Mesenchymal stem cell (in vitro differentiated cells and primary cell): ENCODE measurements at regions not wholly inside any gene's neighbourhood (a gene's known extent, or its start where the extent isn't known, plus 50 kb on each side); places are given as distances from the start of the nearest gene placed in this dataset.

Experiments
- DNase-seq: peaks from one replicate; pipeline ENCODE4 v3.0.0-alpha.2; 2013
- H2AFZ ChIP-seq: one replicate; pipeline ENCODE4 v1.6.1; 2013; ENCODE audit warnings: low read depth, mild to moderate bottlenecking, control low read depth, inconsistent platforms, low read length, moderate library complexity
- H2AK5ac ChIP-seq: 2 replicates; pipeline ENCODE4 v1.6.1; 2013; ENCODE audit warnings: low read length, moderate library complexity, mild to moderate bottlenecking, inconsistent platforms; ENCODE audit not compliant: severe bottlenecking
- H2BK120ac ChIP-seq: one replicate; pipeline ENCODE4 v1.6.1; 2013; ENCODE audit warnings: low read depth, mild to moderate bottlenecking, inconsistent platforms, low read length, moderate library complexity
- H2BK12ac ChIP-seq, 2 experiments: one replicate each; pipeline ENCODE4 v1.6.1; 2013; ENCODE audit warnings: inconsistent platforms in 2 of 2, low read length in 2 of 2, mild to moderate bottlenecking in 2 of 2, moderate library complexity in 2 of 2, control low read depth in 1 of 2
- H2BK15ac ChIP-seq: one replicate; pipeline ENCODE4 v1.6.1; 2013; ENCODE audit warnings: mild to moderate bottlenecking, low read depth, inconsistent platforms; ENCODE audit not compliant: poor library complexity, severe bottlenecking
- H2BK5ac ChIP-seq: 2 replicates; pipeline ENCODE4 v1.6.1; 2013; ENCODE audit warnings: low read depth, mild to moderate bottlenecking, low read length, control low read depth, inconsistent platforms; ENCODE audit not compliant: poor library complexity, severe bottlenecking
- H3K14ac ChIP-seq, 2 experiments: one replicate each; pipeline ENCODE4 v1.6.1; 2013; ENCODE audit warnings: inconsistent platforms in 2 of 2, low read length in 2 of 2, control low read depth in 1 of 2, mild to moderate bottlenecking in 1 of 2, moderate library complexity in 1 of 2
- H3K18ac ChIP-seq, 2 experiments: one replicate each; pipeline ENCODE4 v1.6.1; 2013; ENCODE audit warnings: inconsistent platforms in 2 of 2, low read length in 2 of 2, control low read depth in 1 of 2, low read depth in 1 of 2, mild to moderate bottlenecking in 1 of 2
- H3K23ac ChIP-seq, 2 experiments: one replicate each; pipeline ENCODE4 v1.6.1; 2013; ENCODE audit warnings: inconsistent platforms in 2 of 2, low read length in 2 of 2, mild to moderate bottlenecking in 2 of 2, moderate library complexity in 2 of 2, control low read depth in 1 of 2
- H3K27ac ChIP-seq: 2 replicates; pipeline ENCODE4 v1.5.1; 2013; ENCODE audit warnings: mild to moderate bottlenecking, moderate library complexity, low read length, control low read depth, inconsistent platforms; ENCODE audit not compliant: poor library complexity, severe bottlenecking
- H3K27me3 ChIP-seq, 2 experiments: 2 replicates each; pipeline versions ENCODE4 v1.6.1 to v1.7.0; 2013; ENCODE audit warnings: low read length in 2 of 2, mild to moderate bottlenecking in 2 of 2, moderate library complexity in 2 of 2, control low read depth in 1 of 2, inconsistent platforms in 1 of 2; ENCODE audit not compliant: control insufficient read depth in 1 of 2, insufficient read depth in 1 of 2
- H3K36me3 ChIP-seq, 2 experiments: 2 replicates each; pipeline versions ENCODE4 v1.6.1 to v1.7.0; 2013; ENCODE audit warnings: low read length in 2 of 2, control low read depth in 1 of 2, inconsistent platforms in 1 of 2, low read depth in 1 of 2, mild to moderate bottlenecking in 1 of 2; ENCODE audit not compliant: insufficient read depth in 2 of 2, control insufficient read depth in 1 of 2
- H3K4ac ChIP-seq, 2 experiments: one replicate each; pipeline ENCODE4 v1.6.1; 2013; ENCODE audit warnings: inconsistent platforms in 2 of 2, low read length in 2 of 2, mild to moderate bottlenecking in 2 of 2, moderate library complexity in 2 of 2, control low read depth in 1 of 2, low read depth in 1 of 2
- H3K4me1 ChIP-seq: 2 replicates; pipeline ENCODE4 v1.6.1; 2013; ENCODE audit warnings: low read depth, low read length, control low read depth; ENCODE audit not compliant: control insufficient read depth, insufficient read depth
- H3K4me2 ChIP-seq: 2 replicates; pipeline ENCODE4 v1.6.1; 2013; ENCODE audit warnings: low read length, mild to moderate bottlenecking, inconsistent platforms; ENCODE audit not compliant: poor library complexity, severe bottlenecking
- H3K4me3 ChIP-seq, 2 experiments: 2 replicates each; pipeline versions ENCODE4 v1.5.1 to v1.7.0; 2013; ENCODE audit warnings: low read length in 2 of 2, mild to moderate bottlenecking in 2 of 2, control low read depth in 1 of 2, low read depth in 1 of 2; ENCODE audit not compliant: insufficient read depth in 1 of 2
- H3K79me1 ChIP-seq: replicated peaks from 2 replicates; pipeline ENCODE4 v1.6.1; 2013; ENCODE audit warnings: mild to moderate bottlenecking, control low read depth, low read length, inconsistent platforms; ENCODE audit not compliant: poor library complexity, severe bottlenecking
- H3K9ac ChIP-seq: 2 replicates; pipeline ENCODE4 v1.7.0; 2013; ENCODE audit warnings: mild to moderate bottlenecking, low read length, moderate library complexity
- H3K9me3 ChIP-seq: 2 replicates; pipeline ENCODE4 v1.7.0; 2013; ENCODE audit warnings: mild to moderate bottlenecking, low read length; ENCODE audit not compliant: control insufficient read depth
- H4K8ac ChIP-seq: one replicate; pipeline ENCODE4 v1.6.1; 2013; ENCODE audit warnings: inconsistent platforms, mild to moderate bottlenecking, low read length, moderate library complexity
- H4K91ac ChIP-seq: one replicate; pipeline ENCODE4 v1.6.1; 2013; ENCODE audit warnings: mild to moderate bottlenecking, low read length, inconsistent platforms
- WGBS: methylation state at CpG from one replicate; pipeline ENCODE4 v1.1.7; 2013; ENCODE audit warnings: mixed read lengths; 5-methylcytosine and 5-hydroxymethylcytosine counted together

DNA sequence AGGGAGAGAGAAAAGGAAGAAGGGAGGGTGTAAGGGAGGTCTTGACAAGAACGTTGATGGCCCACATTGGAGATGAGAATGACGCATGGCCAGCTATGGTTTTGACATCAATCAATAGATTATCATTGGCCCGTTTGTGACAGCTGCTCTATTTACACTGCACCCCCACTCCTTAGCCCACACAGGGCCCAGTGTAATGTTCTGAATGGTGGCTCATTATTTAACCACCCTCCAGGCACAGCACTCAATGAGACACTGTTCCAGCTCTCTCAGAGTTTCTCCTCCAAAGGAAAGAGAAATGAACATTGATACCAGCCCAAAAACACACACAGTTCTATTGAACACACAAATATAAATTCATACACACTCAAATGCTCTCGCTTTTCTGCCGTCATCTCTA lies 173.0 kb upstream of the IPO5 start:
- Histone ChIP-seq H3K36me3 (no peaks in the 10 kb centered on the region), H3K79me1 (no peaks in the 10 kb centered on the region), H3K4me1 (no peaks in the 10 kb centered on the region), H3K4me2 (no peak overlapping the region), H3K27ac (no peak overlapping the region), H4K91ac (no peak overlapping the region), H3K9ac (no peak overlapping the region), H3K4me3 (no peak overlapping the region), H2BK120ac (no peak overlapping the region), H3K18ac (no peak overlapping the region), H2AFZ (no peak overlapping the region), H3K9me3 (peaks cover 10% of the 10 kb centered on the region), H3K4ac (no peak overlapping the region), H2BK5ac (no peak overlapping the region), H2BK15ac (no peak overlapping the region), H2AK5ac (no peak overlapping the region), H3K23ac (no peak overlapping the region), H4K8ac (no peak overlapping the region), H3K27me3 (no peaks in the 10 kb centered on the region), H2BK12ac (no peak overlapping the region), H3K14ac (no peak overlapping the region)
- no peak for DNase-seq
- 86% methylated on average over 4 of the region's 5 CpGs for WGBS

DNA sequence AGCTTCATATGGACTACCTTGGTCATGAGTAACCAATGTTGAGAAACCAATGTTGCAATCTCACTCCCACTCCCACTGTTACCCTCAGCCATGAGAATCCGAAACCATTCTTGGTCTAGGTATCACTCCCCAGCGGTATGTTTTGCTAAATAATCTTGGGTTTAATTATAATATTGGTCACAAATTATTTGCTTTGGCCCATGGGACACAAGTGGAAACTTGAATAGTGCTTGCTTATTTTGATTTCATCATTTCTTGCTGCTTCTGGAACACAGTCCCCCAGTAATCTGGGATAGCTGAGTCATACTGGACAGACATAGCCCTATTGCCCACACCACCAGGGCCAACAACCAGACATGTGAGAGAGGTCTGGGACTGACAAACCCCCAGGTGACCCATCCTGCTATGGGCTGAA lies 171.6 kb upstream of the IPO5 start:
- Histone ChIP-seq H3K23ac (no peak overlapping the region), H3K9me3 (peaks cover 9% of the 10 kb centered on the region), H3K4ac (no peak overlapping the region), H3K4me2 (no peak overlapping the region), H3K27ac (no peak overlapping the region), H2BK5ac (no peak overlapping the region), H3K18ac (no peak overlapping the region), H3K79me1 (no peaks in the 10 kb centered on the region), H2AFZ (no peak overlapping the region), H2AK5ac (no peak overlapping the region), H3K9ac (no peak overlapping the region), H3K4me1 (no peaks in the 10 kb centered on the region), H3K27me3 (no peaks in the 10 kb centered on the region), H3K14ac (no peak overlapping the region), H2BK120ac (no peak overlapping the region), H3K36me3 (no peaks in the 10 kb centered on the region), H3K4me3 (no peak overlapping the region), H2BK15ac (no peak overlapping the region), H4K91ac (no peak overlapping the region), H4K8ac (no peak overlapping the region), H2BK12ac (no peak overlapping the region)
- no CpG with 5 or more reads among the region's 2 CpGs for WGBS
- no peak for DNase-seq

DNA sequence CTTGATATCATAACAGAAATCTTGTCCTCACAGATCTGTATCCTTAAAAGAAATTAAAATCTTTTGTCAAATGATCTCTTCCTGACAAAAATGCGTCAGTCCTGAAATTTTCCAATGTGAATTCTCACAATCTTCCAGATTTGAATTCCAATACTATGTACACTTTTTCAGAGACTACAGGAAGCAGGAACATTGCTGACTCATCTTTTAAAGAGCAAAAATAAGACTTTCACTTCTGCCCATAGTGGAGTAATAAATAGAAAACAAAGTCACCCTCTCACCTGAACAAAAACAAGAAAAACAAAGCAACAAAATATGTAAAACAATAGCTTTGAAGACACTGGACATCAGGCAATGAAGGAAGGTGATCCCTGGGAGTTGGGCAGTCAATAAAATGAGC lies 167.0 kb upstream of the IPO5 start:
- H3K23ac ChIP-seq = no peak overlapping the region
- H2BK5ac ChIP-seq = no peak overlapping the region
- H2AK5ac ChIP-seq = no peak overlapping the region
- no peak overlapping the region for H2BK15ac ChIP-seq
- H3K4me2 ChIP-seq = no peak overlapping the region
- peak; percentile 9 for DNase-seq
- H3K4me1 ChIP-seq = no peaks in the 10 kb centered on the region
- H2BK12ac ChIP-seq = no peak overlapping the region
- no peaks in the 10 kb centered on the region for H3K27me3 ChIP-seq
- no peaks in the 10 kb centered on the region for H3K79me1 ChIP-seq
- H2BK120ac ChIP-seq = no peak overlapping the region
- no peak overlapping the region for H4K91ac ChIP-seq
- WGBS = 84% methylated on average over 1 of the region's 1 CpG
- H3K9me3 ChIP-seq = peaks cover 27% of the 10 kb centered on the region
- H3K4me3 ChIP-seq = no peak overlapping the region
- H3K9ac ChIP-seq = no peak overlapping the region
- H3K18ac ChIP-seq = no peak overlapping the region
- no peak overlapping the region for H3K14ac ChIP-seq
- peaks cover 0 to 3% of the 10 kb centered on the region in 2 experiments for H3K36me3 ChIP-seq
- H4K8ac ChIP-seq = no peak overlapping the region
- no peak overlapping the region for H3K4ac ChIP-seq
- H2AFZ ChIP-seq = no peak overlapping the region
- H3K27ac ChIP-seq = no peak overlapping the region

GRCh38 chr13:97797553-97797952 lies 155.9 kb upstream of the IPO5 start:
- Histone ChIP-seq H2BK15ac (no peak overlapping the region), H3K36me3 (no peaks in the 10 kb centered on the region), H3K18ac (no peak overlapping the region), H4K8ac (no peak overlapping the region), H4K91ac (no peak overlapping the region), H3K4me3 (no peak overlapping the region), H2BK5ac (no peak overlapping the region), H3K9me3 (peaks cover 24% of the 10 kb centered on the region), H3K4me1 (no peaks in the 10 kb centered on the region), H3K4ac (no peak overlapping the region), H2AFZ (no peak overlapping the region), H3K9ac (no peak overlapping the region), H3K27ac (no peak overlapping the region), H3K23ac (no peak overlapping the region), H3K27me3 (peaks cover 0 to 4% of the 10 kb centered on the region in 2 experiments), H3K4me2 (no peak overlapping the region), H3K79me1 (no peaks in the 10 kb centered on the region), H2AK5ac (no peak overlapping the region), H3K14ac (no peak overlapping the region), H2BK12ac (no peak overlapping the region), H2BK120ac (no peak overlapping the region)
- no peak for DNase-seq
- WGBS = 66% methylated on average over 4 of the region's 4 CpGs
